GM21360 (cell line): ENCODE measurements at regions not wholly inside any gene's neighbourhood (a gene's known extent, or its start where the extent isn't known, plus 50 kb on each side); places are given as distances from the start of the nearest gene placed in this dataset.

Source experiments
- ATAC-seq: cut with Tn5 transposase; IDR thresholded peaks from one replicate; pipeline ENCODE4 v1.9.1; 2021; ENCODE audit warnings: mild to moderate bottlenecking, moderate library complexity; ENCODE audit not compliant: unreplicated experiment

- no peak for ATAC-seq
Observed at GRCh38 chr13:107138486-107138885, 570.5 kb upstream of the ARGLU1 start.

- ATAC-seq, result no peak
Observed at GRCh38 chr13:107133950-107134349, 566.0 kb upstream of the ARGLU1 start.

GRCh38 chr13:107130566-107130965 lies 562.6 kb upstream of the ARGLU1 start:
- ATAC-seq, result no peak

- ATAC-seq, result no peak
Observed at GRCh38 chr13:107124730-107125129, 556.8 kb upstream of the ARGLU1 start.

- ATAC-seq, result no peak
Observed at GRCh38 chr13:107124129-107124718, 556.3 kb upstream of the ARGLU1 start.

- no peak for ATAC-seq
Observed at GRCh38 chr13:107121793-107122192, 553.9 kb upstream of the ARGLU1 start.

GRCh38 chr13:107119989-107120881 lies 552.3 kb upstream of the ARGLU1 start:
- no peak for ATAC-seq

- ATAC-seq, result no peak
Observed at GRCh38 chr13:107118506-107118905, 550.6 kb upstream of the ARGLU1 start.

- ATAC-seq, result no peak
Observed at GRCh38 chr13:107117327-107118012, 549.5 kb upstream of the ARGLU1 start.

- ATAC-seq, result no peak
Observed at GRCh38 chr13:107113387-107113786, 545.5 kb upstream of the ARGLU1 start.

- ATAC-seq, result no peak
Observed at GRCh38 chr13:107111248-107111647, 543.3 kb upstream of the ARGLU1 start.

GRCh38 chr13:107104631-107105030 lies 536.7 kb upstream of the ARGLU1 start:
- ATAC-seq, result no peak

- ATAC-seq, result no peak
Observed at GRCh38 chr13:107102676-107103075, 534.7 kb upstream of the ARGLU1 start.

- ATAC-seq, result no peak
Observed at GRCh38 chr13:107099661-107100060, 531.7 kb upstream of the ARGLU1 start.

GRCh38 chr13:107097916-107098315 lies 530.0 kb upstream of the ARGLU1 start:
- ATAC-seq, result no peak

- ATAC-seq, result no peak
Observed at GRCh38 chr13:107095876-107096275, 527.9 kb upstream of the ARGLU1 start.

GRCh38 chr13:107091861-107092260 lies 523.9 kb upstream of the ARGLU1 start:
- ATAC-seq, result no peak

- ATAC-seq, result no peak
Observed at GRCh38 chr13:107091428-107091827, 523.5 kb upstream of the ARGLU1 start.

GRCh38 chr13:107088061-107088460 lies 520.1 kb upstream of the ARGLU1 start:
- ATAC-seq, result no peak

GRCh38 chr13:107079423-107080049 lies 511.6 kb upstream of the ARGLU1 start:
- no peak for ATAC-seq

GRCh38 chr13:107078229-107078765 lies 510.4 kb upstream of the ARGLU1 start:
- ATAC-seq, result no peak
